GM21360 (cell line): ENCODE measurements at regions not wholly inside any gene's neighbourhood (a gene's known extent, or its start where the extent isn't known, plus 50 kb on each side); places are given as distances from the start of the nearest gene placed in this dataset.

Experiments
- ATAC-seq: cut with Tn5 transposase; IDR thresholded peaks from one replicate; pipeline ENCODE4 v1.9.1; 2021; ENCODE audit warnings: mild to moderate bottlenecking, moderate library complexity; ENCODE audit not compliant: unreplicated experiment

- no peak for ATAC-seq
These were observed 53.0 kb upstream of the CLDN14 start for GRCh38 chr21:36532769-36533467.

GRCh38 chr21:36533468-36533848 is 53.5 kb upstream of the CLDN14 start:
- no peak for ATAC-seq

- ATAC-seq = no peak
These were observed 54.7 kb upstream of the CLDN14 start for GRCh38 chr21:36534656-36535055.

GRCh38 chr21:36535618-36536241 is 55.8 kb upstream of the CLDN14 start:
- peak; percentile 68 for ATAC-seq

GRCh38 chr21:36538761-36539160 is 58.8 kb upstream of the CLDN14 start:
- no peak for ATAC-seq

- no peak for ATAC-seq
These were observed 59.7 kb upstream of the CLDN14 start for GRCh38 chr21:36539434-36540150.

GRCh38 chr21:36540700-36541099 is 60.8 kb upstream of the CLDN14 start:
- no peak for ATAC-seq

GRCh38 chr21:36541721-36542139 is 61.8 kb upstream of the CLDN14 start:
- ATAC-seq = no peak

- ATAC-seq = peak; percentile 62
These were observed 62.6 kb upstream of the CLDN14 start for GRCh38 chr21:36542312-36543101.

GRCh38 chr21:36543924-36544323 is 64.0 kb upstream of the CLDN14 start:
- no peak for ATAC-seq

- no peak for ATAC-seq
These were observed 64.6 kb upstream of the CLDN14 start for GRCh38 chr21:36544545-36544944.

- ATAC-seq = no peak
These were observed 66.0 kb upstream of the CLDN14 start for GRCh38 chr21:36545776-36546511.

GRCh38 chr21:36547464-36547863 is 67.5 kb upstream of the CLDN14 start:
- no peak for ATAC-seq

- no peak for ATAC-seq
These were observed 68.9 kb upstream of the CLDN14 start for GRCh38 chr21:36548866-36549265.

- no peak for ATAC-seq
These were observed 69.5 kb upstream of the CLDN14 start for GRCh38 chr21:36549470-36549869.

GRCh38 chr21:36550761-36551160 is 70.8 kb upstream of the CLDN14 start:
- no peak for ATAC-seq

GRCh38 chr21:36551321-36551720 is 71.4 kb upstream of the CLDN14 start:
- no peak for ATAC-seq

GRCh38 chr21:36551731-36552433 is 72.0 kb upstream of the CLDN14 start:
- no peak for ATAC-seq

GRCh38 chr21:36552434-36552785 is 72.5 kb upstream of the CLDN14 start:
- no peak for ATAC-seq

- no peak for ATAC-seq
These were observed 73.5 kb upstream of the CLDN14 start for GRCh38 chr21:36553406-36553805.
